GM18517 (cell line): ENCODE measurements at regions not wholly inside any gene's neighbourhood (a gene's known extent, or its start where the extent isn't known, plus 50 kb on each side); places are given as distances from the start of the nearest gene placed in this dataset.
"Not testable (repeated sequence)": the region's sequence is repeated elsewhere in the genome, so short reads cannot be mapped to it uniquely, and the experiment has no call there.

Experiments
- ATAC-seq: cut with Tn5 transposase; IDR thresholded peaks from one replicate; pipeline ENCODE4 v1.9.1; 2021; ENCODE audit warnings: mild to moderate bottlenecking, moderate library complexity; ENCODE audit not compliant: unreplicated experiment

DNA sequence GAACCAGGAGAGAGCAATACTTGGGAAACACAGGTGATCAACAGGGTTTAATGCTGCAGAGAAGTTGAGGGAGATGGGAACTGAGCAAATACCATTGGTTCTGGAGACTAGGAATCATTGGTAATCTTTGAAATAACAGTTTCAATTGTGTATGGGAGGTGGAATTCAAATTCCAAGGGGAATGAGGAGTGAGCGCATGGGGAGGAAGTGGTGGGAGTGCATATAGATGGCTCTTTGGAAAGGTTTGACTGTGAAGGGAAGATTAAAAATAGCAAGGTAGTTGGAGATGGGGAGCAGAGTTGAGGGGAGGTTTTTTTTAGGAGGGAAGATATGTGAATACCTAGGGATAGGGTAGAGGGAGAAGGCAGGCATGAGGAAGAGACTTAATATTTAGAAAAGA lies 51.1 kb upstream of the ROPN1 start:
- no peak for ATAC-seq

- ATAC-seq = no peak
These were observed 53.0 kb upstream of the ROPN1 start for GRCh38 chr3:124044956-124045355.

DNA sequence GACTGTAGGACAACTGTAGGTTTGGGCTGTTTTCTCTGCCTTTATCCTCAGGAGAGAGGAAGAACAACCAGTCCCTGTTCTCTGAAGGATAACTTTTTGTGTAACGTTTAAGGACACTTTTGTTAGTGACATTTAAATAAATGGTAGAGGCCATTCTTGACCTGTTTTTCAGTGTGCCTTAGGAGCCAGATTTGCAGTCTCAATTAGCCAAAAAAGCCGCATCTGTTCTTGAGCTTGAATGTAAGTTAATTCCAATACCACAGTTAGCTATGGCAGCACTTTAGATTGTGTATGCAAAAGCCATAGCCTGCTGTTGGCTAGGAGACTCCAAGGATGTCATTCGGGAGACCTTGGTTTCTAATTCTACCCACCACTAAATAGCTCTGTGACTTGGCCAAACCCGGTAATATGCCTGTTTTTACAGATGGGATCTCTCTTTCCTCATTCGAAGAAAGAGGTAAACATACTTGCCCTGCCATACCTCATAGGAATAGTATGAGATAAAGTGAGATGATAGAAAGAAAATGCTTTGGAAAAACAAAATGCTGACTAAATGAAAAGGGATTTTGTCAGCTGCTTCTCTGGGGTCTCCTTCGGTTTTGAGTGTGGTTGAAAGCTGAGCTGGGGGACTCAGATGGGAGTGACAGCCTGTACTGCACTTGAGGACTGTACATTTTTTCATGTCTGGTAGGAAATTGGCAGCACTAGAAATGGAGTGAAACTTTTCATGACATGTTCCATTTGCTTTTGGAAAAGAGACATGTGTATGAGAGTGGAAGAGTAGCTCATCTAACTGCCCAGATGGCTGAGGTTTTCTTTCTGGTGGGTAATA lies 57.3 kb upstream of the ROPN1 start:
- no peak for ATAC-seq

DNA sequence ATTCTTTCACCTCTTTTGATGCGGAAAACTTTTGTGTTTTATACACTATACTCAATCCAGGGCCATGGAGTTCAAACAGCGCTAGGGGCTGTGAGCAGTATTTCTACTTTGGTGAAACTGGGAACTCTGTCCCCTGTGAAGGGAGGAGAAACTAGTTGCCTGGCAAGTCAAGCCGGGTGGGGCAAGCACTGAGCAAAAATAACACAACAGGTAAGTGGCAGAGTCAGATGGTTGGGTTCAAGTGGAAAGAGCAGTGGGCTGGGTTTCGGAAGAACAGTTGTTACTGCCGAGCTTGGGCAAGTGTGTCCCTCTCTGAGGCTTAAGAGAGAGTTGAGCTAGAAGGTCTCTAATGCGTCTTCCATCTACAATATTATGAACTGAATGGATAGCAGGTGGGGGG lies 59.7 kb upstream of the ROPN1 start:
- no peak for ATAC-seq

GRCh38 chr3:124053871-124054270 lies 61.9 kb upstream of the ROPN1 start:
- no peak for ATAC-seq

DNA sequence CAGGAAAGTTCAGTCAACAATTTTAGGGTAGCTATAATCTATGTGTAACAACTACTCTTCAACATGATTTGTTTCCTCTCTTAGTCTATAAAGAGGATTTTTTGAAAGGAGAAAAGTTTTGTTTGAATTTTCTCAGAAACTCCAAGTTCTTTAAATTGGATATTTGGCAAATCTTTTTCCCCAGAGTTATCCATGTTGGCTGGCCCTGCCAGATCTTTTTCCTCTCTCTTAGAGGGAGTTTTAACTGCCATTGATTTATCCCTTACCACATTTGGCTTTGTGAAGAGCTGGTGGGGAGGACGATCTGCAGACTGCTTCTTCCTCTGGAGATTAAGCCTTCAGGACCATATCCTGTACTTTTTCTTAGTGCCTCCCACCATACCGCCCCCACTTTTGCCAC lies 64.9 kb upstream of the ROPN1 start:
- no peak for ATAC-seq

DNA sequence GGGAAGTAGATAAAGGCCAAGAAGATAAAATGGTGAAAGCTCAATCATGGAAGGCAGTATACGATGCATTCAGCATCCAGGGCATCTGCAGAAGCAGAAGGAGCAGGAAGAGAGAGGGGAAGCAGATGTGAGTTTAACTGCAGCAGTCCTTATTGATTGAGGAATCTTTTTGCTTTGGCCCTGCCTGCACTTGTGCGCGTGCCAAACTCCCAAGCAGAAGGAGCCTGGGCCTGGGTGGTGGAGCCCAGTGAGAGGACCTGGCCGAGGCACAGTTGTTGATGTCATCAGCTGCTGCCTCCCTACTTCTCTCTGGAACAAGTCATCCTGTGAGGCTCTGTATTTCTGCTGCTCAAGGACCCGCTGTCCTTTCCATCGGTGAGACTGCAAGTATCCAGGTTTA lies 65.5 kb upstream of the ROPN1 start:
- no peak for ATAC-seq

DNA sequence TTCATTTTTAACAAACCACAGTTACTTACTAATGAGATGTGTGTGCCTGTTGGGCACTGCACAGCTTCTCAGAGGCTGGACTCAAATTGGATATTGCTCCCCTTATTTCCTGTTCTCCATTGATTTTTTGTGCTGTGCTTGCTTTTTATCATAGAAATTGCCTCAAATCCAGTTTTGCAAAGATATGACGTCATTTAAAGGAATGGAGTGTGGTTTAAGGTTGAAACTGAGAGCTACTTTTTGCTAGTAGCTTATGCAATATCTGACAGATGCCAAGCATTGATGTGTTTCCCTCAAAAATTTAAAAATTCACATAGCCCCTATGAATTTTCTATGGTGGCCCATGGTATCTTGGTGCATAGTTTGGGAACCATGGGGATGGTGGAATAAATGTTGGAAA lies 67.7 kb upstream of the ROPN1 start:
- no peak for ATAC-seq

- no peak for ATAC-seq
These were observed 71.4 kb upstream of the ROPN1 start for GRCh38 chr3:124063197-124063909.

DNA sequence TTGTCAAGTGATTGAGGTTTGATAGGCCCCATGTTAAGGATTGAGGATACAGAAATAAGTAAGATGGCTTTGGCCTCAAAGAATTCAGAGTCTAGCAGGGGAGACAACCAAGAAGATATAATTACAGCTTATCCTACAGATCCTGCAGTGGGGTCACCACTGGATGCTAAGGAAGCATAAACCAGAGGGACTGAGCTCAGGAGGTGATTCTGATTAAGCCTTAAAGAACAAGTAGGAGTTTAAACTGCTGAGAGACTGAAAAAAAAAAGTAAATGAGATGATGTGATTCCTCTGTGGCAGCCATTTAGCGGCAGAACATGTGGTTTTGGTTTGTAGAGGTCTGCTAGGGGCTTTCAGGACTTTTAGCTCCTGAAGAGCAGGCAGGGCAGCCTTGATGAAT lies 72.1 kb upstream of the ROPN1 start:
- no peak for ATAC-seq

DNA sequence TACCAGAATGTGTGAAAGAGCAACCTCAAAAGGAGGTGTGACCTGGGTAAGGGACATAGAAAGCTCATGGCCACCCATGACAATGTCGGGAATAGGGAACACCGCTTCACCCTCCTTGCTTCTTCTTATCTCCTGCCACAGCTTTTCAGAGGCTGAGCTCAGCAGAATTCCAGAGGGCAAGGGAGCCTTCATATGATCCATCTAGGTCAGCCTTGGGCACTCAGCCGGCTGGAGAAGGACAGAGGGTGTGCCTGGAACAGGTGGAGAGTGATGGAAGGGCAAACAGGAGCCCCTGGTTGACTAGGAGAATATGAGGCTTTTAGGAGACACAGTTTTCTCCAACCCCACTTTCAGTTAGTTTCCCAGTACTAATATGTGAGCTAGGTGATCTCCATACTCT lies 74.6 kb upstream of the ROPN1 start:
- ATAC-seq = not testable (repeated sequence)

GRCh38 chr3:124069706-124070105 lies 77.8 kb upstream of the ROPN1 start:
- ATAC-seq = not testable (repeated sequence)

DNA sequence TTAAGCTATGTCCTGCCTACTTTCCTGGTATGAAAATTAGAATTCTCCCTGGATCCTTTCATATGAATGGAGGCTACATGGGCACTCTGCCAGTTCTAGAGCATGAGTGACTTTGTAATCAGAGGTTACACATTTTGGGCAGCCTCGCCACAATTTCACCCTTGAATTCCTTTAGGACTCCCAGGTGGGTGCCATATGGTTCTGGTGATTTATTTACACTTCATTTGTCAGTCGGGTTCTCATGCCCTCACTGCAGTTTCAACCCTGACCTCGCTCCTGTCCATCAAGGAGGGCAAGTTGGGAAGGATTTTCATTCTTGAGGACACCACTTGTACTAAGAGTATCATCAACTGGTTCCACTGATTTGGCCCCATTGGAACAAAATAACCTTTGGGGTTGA lies 83.2 kb upstream of the ROPN1 start:
- not testable (repeated sequence) for ATAC-seq

GRCh38 chr3:124075753-124076152 lies 83.8 kb upstream of the ROPN1 start:
- no peak for ATAC-seq

GRCh38 chr3:124076235-124076634 lies 84.3 kb upstream of the ROPN1 start:
- no peak for ATAC-seq

GRCh38 chr3:124078953-124079911 lies 87.3 kb upstream of the ROPN1 start:
- ATAC-seq = no peak

DNA sequence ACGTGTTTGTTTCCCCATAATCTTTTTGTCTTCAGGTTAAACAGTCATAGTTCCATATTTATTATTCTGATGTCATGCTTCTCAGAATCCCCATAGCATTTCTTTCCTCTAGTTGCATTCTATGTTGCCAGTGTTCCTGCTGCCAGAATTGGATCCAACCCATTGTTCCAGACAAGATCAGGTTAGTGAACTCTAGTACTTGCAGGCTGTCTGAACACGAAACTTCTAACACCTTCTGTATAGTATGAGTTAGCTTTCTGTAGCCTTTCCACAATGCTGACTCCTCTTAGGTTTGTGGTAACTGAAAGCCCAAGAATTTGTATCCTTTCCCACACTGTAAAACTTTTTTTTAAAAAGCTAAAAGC lies 88.0 kb upstream of the ROPN1 start:
- ATAC-seq = no peak

DNA sequence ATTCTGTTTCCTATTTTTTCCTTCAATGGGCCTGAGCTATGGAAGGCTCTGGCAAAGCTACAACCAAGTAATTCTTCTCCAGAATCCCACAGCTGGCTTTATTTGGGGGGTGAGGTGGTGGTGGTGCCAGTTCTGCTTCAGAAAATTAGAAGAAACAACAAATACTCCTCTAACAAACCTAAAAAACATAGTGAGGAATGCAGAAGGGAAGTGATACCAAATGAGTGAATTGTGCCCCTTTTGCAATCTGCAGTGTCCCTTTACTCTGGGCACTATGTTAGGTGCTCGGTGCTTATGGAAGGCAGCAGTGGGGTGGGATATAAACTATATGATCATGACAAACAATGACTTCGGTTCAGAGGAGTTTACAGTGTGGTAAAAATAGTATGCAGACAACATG lies 90.4 kb upstream of the ROPN1 start:
- no peak for ATAC-seq

DNA sequence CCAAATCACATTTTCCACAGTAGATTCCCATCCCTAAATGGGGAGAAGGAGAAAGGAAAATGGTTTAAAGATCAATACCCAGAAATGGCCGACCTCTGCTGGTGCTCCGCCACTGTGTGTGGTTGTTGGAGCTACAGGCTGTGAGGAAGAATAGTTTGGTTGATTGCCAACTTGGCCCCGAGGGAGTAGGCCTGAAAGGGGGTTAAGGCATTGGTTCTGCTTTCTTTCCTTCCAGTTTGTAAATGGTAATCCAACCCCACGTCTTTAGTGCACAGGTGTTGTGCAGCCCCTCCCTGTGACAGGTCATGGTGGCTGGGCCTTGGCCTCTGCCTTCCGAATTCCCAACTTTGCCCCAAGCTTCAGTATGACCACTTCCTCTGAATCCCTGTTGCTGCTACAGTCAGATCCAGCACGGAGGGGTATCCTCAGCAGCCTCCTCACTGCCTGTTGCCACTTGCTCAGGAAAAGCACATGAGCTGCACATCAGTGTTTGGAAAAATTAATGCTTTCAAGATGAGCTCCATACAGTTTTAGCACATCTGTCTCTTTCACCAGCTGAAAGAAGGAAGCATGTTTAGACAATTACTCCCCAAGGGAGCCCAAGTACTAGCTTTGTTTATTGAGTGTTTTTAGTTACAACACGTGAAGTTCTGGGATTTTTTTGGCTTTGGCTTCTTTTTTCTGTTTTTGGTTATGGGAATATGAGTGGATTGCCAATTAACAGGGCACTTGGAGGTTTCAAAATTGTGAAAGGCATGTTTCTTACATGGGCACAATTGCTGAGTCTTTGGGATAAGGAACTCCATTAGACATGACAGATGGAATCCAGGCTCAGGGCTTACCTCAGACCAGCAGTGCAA lies 92.3 kb upstream of the ROPN1 start:
- ATAC-seq = no peak

DNA sequence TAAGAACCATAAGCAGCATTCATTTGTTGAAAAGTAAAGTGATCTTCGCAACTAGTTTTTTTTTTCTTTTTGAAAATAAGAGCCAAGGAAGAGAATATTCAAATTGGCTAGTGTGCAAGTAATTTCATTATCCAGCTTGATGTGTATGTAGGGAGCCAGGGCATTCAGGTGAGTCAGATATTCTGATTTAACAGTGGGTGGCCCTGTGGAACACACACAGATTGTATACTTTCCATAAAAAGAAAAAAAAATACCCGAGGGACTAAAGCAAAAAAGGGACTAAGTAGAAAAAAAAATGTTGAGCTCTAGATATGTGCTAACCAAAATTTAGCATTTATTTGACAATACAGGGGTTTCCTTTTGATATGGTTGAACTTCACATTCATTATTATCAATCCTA lies 96.9 kb upstream of the ROPN1 start:
- no peak for ATAC-seq
